Islet precursor cell (in vitro differentiated cells): ENCODE measurements at regions not wholly inside any gene's neighbourhood (a gene's known extent, or its start where the extent isn't known, plus 50 kb on each side); places are given as distances from the start of the nearest gene placed in this dataset.
"Not testable (repeated sequence)": the region's sequence is repeated elsewhere in the genome, so short reads cannot be mapped to it uniquely, and the experiment has no call there.

Experiments
- DNase-seq: peaks from one replicate; pipeline ENCODE4 v3.0.0-alpha.2; 2018

GRCh38 chr6:105691971-105692370 lies 289.1 kb upstream of the PREP start:
- peak; percentile 58 for DNase-seq

- DNase-seq, result no peak
These were observed 288.2 kb upstream of the PREP start for GRCh38 chr6:105691081-105691480.

- DNase-seq, result no peak
These were observed 285.7 kb upstream of the PREP start for GRCh38 chr6:105688573-105688972.

GRCh38 chr6:105686793-105687192 lies 283.9 kb upstream of the PREP start:
- DNase-seq, result not testable (repeated sequence)

- no peak for DNase-seq
These were observed 278.2 kb upstream of the PREP start for GRCh38 chr6:105681061-105681460.

- no peak for DNase-seq
These were observed 277.2 kb upstream of the PREP start for GRCh38 chr6:105680131-105680530.

GRCh38 chr6:105678516-105678915 lies 275.6 kb upstream of the PREP start:
- DNase-seq, result no peak

- no peak for DNase-seq
These were observed 275.0 kb upstream of the PREP start for GRCh38 chr6:105677671-105678475.

- DNase-seq, result no peak
These were observed 274.0 kb upstream of the PREP start for GRCh38 chr6:105676857-105677256.

- DNase-seq, result peak; percentile 88
These were observed 273.0 kb upstream of the PREP start for GRCh38 chr6:105675715-105676397.

GRCh38 chr6:105672856-105673538 lies 270.1 kb upstream of the PREP start:
- DNase-seq, result not testable (repeated sequence)

- peak; percentile 80 for DNase-seq
These were observed 266.4 kb upstream of the PREP start for GRCh38 chr6:105669232-105669631.

- no peak for DNase-seq
These were observed 264.2 kb upstream of the PREP start for GRCh38 chr6:105667056-105667455.

GRCh38 chr6:105664931-105665330 lies 262.0 kb upstream of the PREP start:
- no peak for DNase-seq

- DNase-seq, result no peak
These were observed 249.1 kb upstream of the PREP start for GRCh38 chr6:105651969-105652368.

- no peak for DNase-seq
These were observed 247.5 kb upstream of the PREP start for GRCh38 chr6:105650347-105650746.

- no peak for DNase-seq
These were observed 246.3 kb upstream of the PREP start for GRCh38 chr6:105649192-105649591.

- no peak for DNase-seq
These were observed 245.4 kb upstream of the PREP start for GRCh38 chr6:105648276-105648675.

- no peak for DNase-seq
These were observed 243.5 kb upstream of the PREP start for GRCh38 chr6:105646391-105646867.

- DNase-seq, result no peak
These were observed 243.1 kb upstream of the PREP start for GRCh38 chr6:105645958-105646357.

GRCh38 chr6:105645156-105645555 lies 242.3 kb upstream of the PREP start:
- no peak for DNase-seq

GRCh38 chr6:105644691-105645090 lies 241.8 kb upstream of the PREP start:
- DNase-seq, result no peak

GRCh38 chr6:105644073-105644489 lies 241.2 kb upstream of the PREP start:
- no peak for DNase-seq

- no peak for DNase-seq
These were observed 239.8 kb upstream of the PREP start for GRCh38 chr6:105642708-105643107.
